ENCODE measurements at regions not wholly inside any gene's neighbourhood (a gene's known extent, or its start where the extent isn't known, plus 50 kb on each side); places are given as distances from the start of the nearest gene placed in this dataset.

- peaks cover 0 to 5% (median 0%) of the 10 kb centered on the region in 5 donors for H3K27me3 ChIP-seq (ENCODE audit: control insufficient read depth in 5 of 5, insufficient read depth in 4 of 5, low read length in 5 of 5)
Observed at GRCh38 chr6:1127597-1128288, 184.2 kb upstream of the FOXQ1 start.

GRCh38 chr6:1127129-1127528 is 184.8 kb upstream of the FOXQ1 start:
- H3K9me3 ChIP-seq (ENCODE audit: control insufficient read depth in 5 of 5, low read length in 5 of 5) = no peaks in the 10 kb centered on the region
- no peak overlapping the region for H3K27ac ChIP-seq (ENCODE audit: low read depth, low read length)
- no peak overlapping the region for H3K4me3 ChIP-seq (ENCODE audit: low read depth in 1 of 5, low read length in 5 of 5)
- H3K27me3 ChIP-seq (ENCODE audit: control insufficient read depth in 5 of 5, insufficient read depth in 4 of 5, low read length in 5 of 5) = peaks cover 0 to 5% (median 0%) of the 10 kb centered on the region in 5 donors
- peaks cover 0 to 6% (median 0%) of the 10 kb centered on the region in 5 donors for H3K4me1 ChIP-seq (ENCODE audit: control insufficient read depth in 5 of 5, insufficient read depth in 5 of 5, low read length in 5 of 5)
- H3K9ac ChIP-seq (ENCODE audit: low read length in 5 of 5) = no peak overlapping the region
- H3K36me3 ChIP-seq (ENCODE audit: control insufficient read depth in 5 of 5, insufficient read depth in 5 of 5, low read length in 5 of 5) = no peaks in the 10 kb centered on the region

More at GRCh38 chr6:1127597-1128288, 184.2 kb upstream of the FOXQ1 start:
- Histone ChIP-seq H3K36me3 (ENCODE audit: control insufficient read depth in 5 of 5, insufficient read depth in 5 of 5, low read length in 5 of 5) (no peaks in the 10 kb centered on the region), H3K4me3 (ENCODE audit: low read depth in 1 of 5, low read length in 5 of 5) (no peak overlapping the region), H3K27ac (ENCODE audit: low read depth, low read length) (no peak overlapping the region), H3K9ac (ENCODE audit: low read length in 5 of 5) (no peak overlapping the region), H3K4me1 (ENCODE audit: control insufficient read depth in 5 of 5, insufficient read depth in 5 of 5, low read length in 5 of 5) (peaks cover 0 to 6% (median 0%) of the 10 kb centered on the region in 5 donors), H3K9me3 (ENCODE audit: control insufficient read depth in 5 of 5, low read length in 5 of 5) (no peaks in the 10 kb centered on the region)

- Histone ChIP-seq H3K9ac (ENCODE audit: low read length in 5 of 5) (no peak overlapping the region), H3K27me3 (ENCODE audit: control insufficient read depth in 5 of 5, insufficient read depth in 4 of 5, low read length in 5 of 5) (peaks cover 0 to 8% (median 0%) of the 10 kb centered on the region in 5 donors), H3K4me1 (ENCODE audit: control insufficient read depth in 5 of 5, insufficient read depth in 5 of 5, low read length in 5 of 5) (peaks cover 0 to 4% (median 0%) of the 10 kb centered on the region in 5 donors), H3K36me3 (ENCODE audit: control insufficient read depth in 5 of 5, insufficient read depth in 5 of 5, low read length in 5 of 5) (no peaks in the 10 kb centered on the region), H3K9me3 (ENCODE audit: control insufficient read depth in 5 of 5, low read length in 5 of 5) (no peaks in the 10 kb centered on the region), H3K27ac (ENCODE audit: low read depth, low read length) (no peak overlapping the region), H3K4me3 (ENCODE audit: low read depth in 1 of 5, low read length in 5 of 5) (no peak overlapping the region)
Observed at GRCh38 chr6:1126036-1126435, 185.9 kb upstream of the FOXQ1 start.

- Histone ChIP-seq H3K9ac (ENCODE audit: low read length in 5 of 5) (no peak overlapping the region), H3K27me3 (ENCODE audit: control insufficient read depth in 5 of 5, insufficient read depth in 4 of 5, low read length in 5 of 5) (peaks cover 0 to 8% (median 0%) of the 10 kb centered on the region in 5 donors), H3K27ac (ENCODE audit: low read depth, low read length) (no peak overlapping the region), H3K36me3 (ENCODE audit: control insufficient read depth in 5 of 5, insufficient read depth in 5 of 5, low read length in 5 of 5) (no peaks in the 10 kb centered on the region), H3K9me3 (ENCODE audit: control insufficient read depth in 5 of 5, low read length in 5 of 5) (no peaks in the 10 kb centered on the region), H3K4me3 (ENCODE audit: low read depth in 1 of 5, low read length in 5 of 5) (no peak overlapping the region), H3K4me1 (ENCODE audit: control insufficient read depth in 5 of 5, insufficient read depth in 5 of 5, low read length in 5 of 5) (no peaks in the 10 kb centered on the region)
Observed at GRCh38 chr6:1125297-1125696, 186.6 kb upstream of the FOXQ1 start.

GRCh38 chr6:1124885-1125284 is 187.0 kb upstream of the FOXQ1 start:
- peaks cover 0 to 8% (median 0%) of the 10 kb centered on the region in 5 donors for H3K27me3 ChIP-seq (ENCODE audit: control insufficient read depth in 5 of 5, insufficient read depth in 4 of 5, low read length in 5 of 5)
- H3K4me1 ChIP-seq (ENCODE audit: control insufficient read depth in 5 of 5, insufficient read depth in 5 of 5, low read length in 5 of 5) = no peaks in the 10 kb centered on the region
- H3K9ac ChIP-seq (ENCODE audit: low read length in 5 of 5) = no peak overlapping the region
- no peak overlapping the region for H3K27ac ChIP-seq (ENCODE audit: low read depth, low read length)
- H3K4me3 ChIP-seq (ENCODE audit: low read depth in 1 of 5, low read length in 5 of 5) = no peak overlapping the region
- H3K36me3 ChIP-seq (ENCODE audit: control insufficient read depth in 5 of 5, insufficient read depth in 5 of 5, low read length in 5 of 5) = no peaks in the 10 kb centered on the region
- no peaks in the 10 kb centered on the region for H3K9me3 ChIP-seq (ENCODE audit: control insufficient read depth in 5 of 5, low read length in 5 of 5)

GRCh38 chr6:1123386-1124375 is 188.2 kb upstream of the FOXQ1 start:
- Histone ChIP-seq H3K9ac (ENCODE audit: low read length in 5 of 5) (no peak overlapping the region), H3K27me3 (ENCODE audit: control insufficient read depth in 5 of 5, insufficient read depth in 4 of 5, low read length in 5 of 5) (peaks cover 0 to 8% (median 0%) of the 10 kb centered on the region in 5 donors), H3K4me1 (ENCODE audit: control insufficient read depth in 5 of 5, insufficient read depth in 5 of 5, low read length in 5 of 5) (no peaks in the 10 kb centered on the region), H3K36me3 (ENCODE audit: control insufficient read depth in 5 of 5, insufficient read depth in 5 of 5, low read length in 5 of 5) (no peaks in the 10 kb centered on the region), H3K4me3 (ENCODE audit: low read depth in 1 of 5, low read length in 5 of 5) (no peak overlapping the region), H3K9me3 (ENCODE audit: control insufficient read depth in 5 of 5, low read length in 5 of 5) (no peaks in the 10 kb centered on the region), H3K27ac (ENCODE audit: low read depth, low read length) (no peak overlapping the region)

- no peak overlapping the region for H3K27ac ChIP-seq (ENCODE audit: low read depth, low read length)
- no peaks in the 10 kb centered on the region for H3K36me3 ChIP-seq (ENCODE audit: control insufficient read depth in 5 of 5, insufficient read depth in 5 of 5, low read length in 5 of 5)
- no peak overlapping the region for H3K4me3 ChIP-seq (ENCODE audit: low read depth in 1 of 5, low read length in 5 of 5)
- no peaks in the 10 kb centered on the region for H3K9me3 ChIP-seq (ENCODE audit: control insufficient read depth in 5 of 5, low read length in 5 of 5)
- H3K9ac ChIP-seq (ENCODE audit: low read length in 5 of 5) = no peak overlapping the region
- H3K27me3 ChIP-seq (ENCODE audit: control insufficient read depth in 5 of 5, insufficient read depth in 4 of 5, low read length in 5 of 5) = peaks cover 0 to 8% (median 0%) of the 10 kb centered on the region in 5 donors
- no peaks in the 10 kb centered on the region for H3K4me1 ChIP-seq (ENCODE audit: control insufficient read depth in 5 of 5, insufficient read depth in 5 of 5, low read length in 5 of 5)
Observed at GRCh38 chr6:1122083-1122482, 189.8 kb upstream of the FOXQ1 start.

- H3K36me3 ChIP-seq (ENCODE audit: control insufficient read depth in 5 of 5, insufficient read depth in 5 of 5, low read length in 5 of 5) = no peaks in the 10 kb centered on the region
- H3K9me3 ChIP-seq (ENCODE audit: control insufficient read depth in 5 of 5, low read length in 5 of 5) = no peaks in the 10 kb centered on the region
- no peak overlapping the region for H3K4me3 ChIP-seq (ENCODE audit: low read depth in 1 of 5, low read length in 5 of 5)
- H3K4me1 ChIP-seq (ENCODE audit: control insufficient read depth in 5 of 5, insufficient read depth in 5 of 5, low read length in 5 of 5) = no peaks in the 10 kb centered on the region
- peaks cover 0 to 4% (median 0%) of the 10 kb centered on the region in 5 donors for H3K27me3 ChIP-seq (ENCODE audit: control insufficient read depth in 5 of 5, insufficient read depth in 4 of 5, low read length in 5 of 5)
- H3K27ac ChIP-seq (ENCODE audit: low read depth, low read length) = no peak overlapping the region
- H3K9ac ChIP-seq (ENCODE audit: low read length in 5 of 5) = no peak overlapping the region
Observed at GRCh38 chr6:1118287-1118647, 193.6 kb upstream of the FOXQ1 start.

- H3K4me3 ChIP-seq (ENCODE audit: low read depth in 1 of 5, low read length in 5 of 5) = no peak overlapping the region
- no peaks in the 10 kb centered on the region for H3K4me1 ChIP-seq (ENCODE audit: control insufficient read depth in 5 of 5, insufficient read depth in 5 of 5, low read length in 5 of 5)
- no peaks in the 10 kb centered on the region for H3K9me3 ChIP-seq (ENCODE audit: control insufficient read depth in 5 of 5, low read length in 5 of 5)
- peaks cover 0 to 4% (median 0%) of the 10 kb centered on the region in 5 donors for H3K27me3 ChIP-seq (ENCODE audit: control insufficient read depth in 5 of 5, insufficient read depth in 4 of 5, low read length in 5 of 5)
- no peaks in the 10 kb centered on the region for H3K36me3 ChIP-seq (ENCODE audit: control insufficient read depth in 5 of 5, insufficient read depth in 5 of 5, low read length in 5 of 5)
- no peak overlapping the region for H3K27ac ChIP-seq (ENCODE audit: low read depth, low read length)
- H3K9ac ChIP-seq (ENCODE audit: low read length in 5 of 5) = no peak overlapping the region
Observed at GRCh38 chr6:1117530-1118286, 194.2 kb upstream of the FOXQ1 start.
